HCT116 (cell line): ENCODE measurements at regions not wholly inside any gene's neighbourhood (a gene's known extent, or its start where the extent isn't known, plus 50 kb on each side); places are given as distances from the start of the nearest gene placed in this dataset.

ENCODE experiments used
- JUND ChIP-seq: IDR thresholded peaks from 2 replicates; pipeline ENCODE4 v1.6.1; 2012
- POLR2AphosphoS5 ChIP-seq: IDR thresholded peaks from 2 replicates; pipeline ENCODE4 v1.6.1; 2011; ENCODE audit warnings: mild to moderate bottlenecking, low read depth, low read length, moderate library complexity

DNA sequence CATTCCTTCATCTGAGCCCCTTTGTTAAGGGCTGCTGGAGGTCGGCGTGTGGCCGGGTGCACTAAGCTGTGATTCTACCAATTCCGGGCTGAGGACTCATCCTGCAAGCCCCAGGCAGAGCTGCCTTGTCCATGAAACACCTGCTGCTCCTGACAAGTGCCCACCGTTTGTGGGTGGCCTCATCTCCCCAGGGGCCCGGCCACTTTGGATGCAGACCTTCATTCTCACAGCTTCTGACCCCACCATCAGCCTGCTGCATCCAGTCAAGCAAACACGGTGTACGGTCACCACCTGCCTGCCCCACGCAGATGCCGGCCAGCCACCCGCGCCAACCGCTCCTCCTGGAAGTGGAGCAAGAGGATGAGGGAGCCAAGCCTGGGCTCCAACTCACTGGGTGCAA lies 382.7 kb downstream of the THBS2 start:
- TF ChIP-seq JUND (no peak), POLR2AphosphoS5 (no peak)
